ENCODE measurements at regions not wholly inside any gene's neighbourhood (a gene's known extent, or its start where the extent isn't known, plus 50 kb on each side); places are given as distances from the start of the nearest gene placed in this dataset.

DNA sequence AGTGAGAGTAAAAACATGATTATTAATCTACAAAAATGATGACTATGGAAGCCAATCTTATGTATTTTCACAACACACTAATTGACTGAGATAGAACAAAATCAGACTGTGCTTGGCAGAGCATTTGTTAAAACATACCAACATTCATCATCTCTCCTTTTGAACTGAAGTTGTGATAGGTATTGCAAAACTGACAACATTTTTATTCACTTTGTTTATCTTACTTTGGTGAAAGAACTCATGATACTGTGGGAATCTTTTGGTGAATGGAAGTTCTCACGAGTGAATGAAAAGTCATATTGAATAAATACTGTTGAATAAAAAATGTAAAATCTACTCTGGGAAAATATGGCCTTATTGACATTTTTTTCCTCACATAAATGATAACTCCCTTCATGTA is 1430.2 kb upstream of the PIK3C3 start:
- no peaks in the 10 kb centered on the region for H3K9me3 ChIP-seq (ENCODE audit: control insufficient read depth in 1 of 2, low read length in 2 of 2)
- Mint-ChIP-seq H3K27ac (no peak overlapping the region), H3K9me3 (peaks cover 0 to 33% (median 7%) of the 10 kb centered on the region in 8 donors), H3K27me3 (no peaks in the 10 kb centered on the region), H3K4me3 (no peak overlapping the region), H3K36me3 (no peaks in the 10 kb centered on the region), H3K4me1 (no peaks in the 10 kb centered on the region)
- no peaks in the 10 kb centered on the region for H3K36me3 ChIP-seq (ENCODE audit: insufficient read depth, low read length)
- DNase-seq = no peak
- POLR2A ChIA-PET (ENCODE audit: partially characterized antibody) = no interaction called here
- no peak overlapping the region for H3K4me3 ChIP-seq (ENCODE audit: low read length in 2 of 2)
- H3K27me3 ChIP-seq (ENCODE audit: insufficient read depth, low read length) = no peaks in the 10 kb centered on the region
- no peak overlapping the region for H3K27ac ChIP-seq (ENCODE audit: low read depth, low read length)
- intact Hi-C loops (cut with micrococcal nuclease) = no loop called here
- CTCF ChIA-PET (ENCODE audit: partially characterized antibody) = no interaction called here
- H3K4me1 ChIP-seq (ENCODE audit: insufficient read depth, low read length) = no peaks in the 10 kb centered on the region

DNA sequence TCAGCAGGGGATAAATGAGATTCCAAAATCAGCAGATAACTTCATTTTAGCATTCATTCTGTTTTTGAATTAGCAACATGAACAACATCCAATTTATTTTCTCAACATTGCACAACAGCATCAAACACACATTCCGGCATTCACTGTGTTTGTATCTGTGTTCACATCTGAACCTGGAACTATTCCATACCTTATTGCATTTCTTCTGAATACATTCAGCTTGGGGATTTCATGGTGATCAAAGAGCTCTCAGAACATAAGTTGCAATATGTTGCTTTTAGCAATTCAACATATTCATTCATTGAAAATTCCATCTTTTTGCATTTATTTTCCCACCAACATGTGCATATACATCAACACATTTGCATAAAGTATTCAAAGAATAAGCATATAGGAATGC is 1431.7 kb upstream of the PIK3C3 start:
- Mint-ChIP-seq H3K27me3 (no peaks in the 10 kb centered on the region), H3K27ac (no peak overlapping the region), H3K9me3 (peaks cover 0 to 24% (median 8%) of the 10 kb centered on the region in 8 donors), H3K4me1 (no peaks in the 10 kb centered on the region), H3K4me3 (no peak overlapping the region), H3K36me3 (no peaks in the 10 kb centered on the region)
- ChIA-PET CTCF (ENCODE audit: partially characterized antibody) (no interaction called here), POLR2A (ENCODE audit: partially characterized antibody) (no interaction called here)
- no peak overlapping the region for H3K27ac ChIP-seq (ENCODE audit: low read depth, low read length)
- DNase-seq = no peak
- no peaks in the 10 kb centered on the region for H3K27me3 ChIP-seq (ENCODE audit: insufficient read depth, low read length)
- intact Hi-C loops (cut with micrococcal nuclease) = no loop called here
- no peak overlapping the region for H3K4me3 ChIP-seq (ENCODE audit: low read length in 2 of 2)
- H3K9me3 ChIP-seq (ENCODE audit: control insufficient read depth in 1 of 2, low read length in 2 of 2) = no peaks in the 10 kb centered on the region
- no peaks in the 10 kb centered on the region for H3K4me1 ChIP-seq (ENCODE audit: insufficient read depth, low read length)
- H3K36me3 ChIP-seq (ENCODE audit: insufficient read depth, low read length) = no peaks in the 10 kb centered on the region

DNA sequence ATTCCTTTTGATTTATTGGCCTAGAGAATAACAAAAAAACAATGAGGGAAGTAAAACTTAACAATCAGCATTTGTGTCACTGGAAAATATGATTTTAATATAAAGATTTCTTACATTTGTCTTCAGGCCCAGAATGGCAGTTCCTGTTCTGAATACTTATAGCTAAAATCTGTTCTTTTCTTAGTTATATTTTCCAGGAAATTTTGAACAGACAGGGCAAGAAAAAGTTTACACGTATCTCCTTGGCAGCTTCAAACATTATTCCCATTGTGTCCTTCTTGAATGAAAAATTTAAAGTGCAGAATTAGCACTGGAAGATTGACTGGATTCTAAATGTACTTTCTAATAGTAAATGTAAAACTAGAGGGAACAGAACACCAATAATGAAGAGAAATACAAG is 1454.0 kb upstream of the PIK3C3 start:
- H3K4me3 Mint-ChIP-seq = no peak overlapping the region
- H3K27ac Mint-ChIP-seq = no peak overlapping the region
- H3K9me3 Mint-ChIP-seq = peaks cover 2 to 19% (median 12%) of the 10 kb centered on the region in 8 donors
- H3K27ac ChIP-seq (ENCODE audit: low read depth, low read length) = no peak overlapping the region
- no peaks in the 10 kb centered on the region for H3K27me3 ChIP-seq (ENCODE audit: insufficient read depth, low read length)
- ChIA-PET POLR2A (ENCODE audit: partially characterized antibody) (no interaction called here), CTCF (ENCODE audit: partially characterized antibody) (no interaction called here)
- H3K4me1 ChIP-seq (ENCODE audit: insufficient read depth, low read length) = no peaks in the 10 kb centered on the region
- H3K27me3 Mint-ChIP-seq = no peaks in the 10 kb centered on the region
- H3K4me3 ChIP-seq (ENCODE audit: low read length in 2 of 2) = no peak overlapping the region
- H3K36me3 ChIP-seq (ENCODE audit: insufficient read depth, low read length) = no peaks in the 10 kb centered on the region
- H3K4me1 Mint-ChIP-seq = no peaks in the 10 kb centered on the region
- H3K36me3 Mint-ChIP-seq = no peaks in the 10 kb centered on the region
- intact Hi-C loops (cut with micrococcal nuclease) = no loop called here
- no peak for DNase-seq
- H3K9me3 ChIP-seq (ENCODE audit: control insufficient read depth in 1 of 2, low read length in 2 of 2) = no peaks in the 10 kb centered on the region

DNA sequence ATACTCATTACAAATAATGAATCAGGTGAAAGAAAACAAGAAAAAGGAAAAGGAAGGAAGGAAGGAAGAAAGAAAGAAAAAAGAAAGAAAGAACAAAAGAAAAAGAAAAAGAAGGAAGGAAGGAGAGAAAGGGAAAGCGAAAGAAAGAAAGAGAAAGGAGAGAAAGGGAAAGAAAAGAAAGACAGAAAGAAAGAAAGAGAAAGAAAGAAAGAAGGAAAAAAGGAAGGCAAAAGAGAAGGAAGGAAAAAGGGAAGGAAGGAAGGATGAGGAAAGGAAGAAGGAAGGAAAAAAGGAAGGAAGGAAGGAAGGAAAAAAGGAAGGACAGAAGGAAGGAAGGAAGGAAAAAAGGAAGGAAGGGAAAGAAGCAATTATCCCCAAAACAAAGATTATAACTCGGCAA is 1460.4 kb upstream of the PIK3C3 start:
- Histone ChIP-seq H3K27me3 (ENCODE audit: insufficient read depth, low read length) (no peaks in the 10 kb centered on the region), H3K4me3 (ENCODE audit: low read length in 2 of 2) (no peak overlapping the region), H3K4me1 (ENCODE audit: insufficient read depth, low read length) (no peaks in the 10 kb centered on the region), H3K36me3 (ENCODE audit: insufficient read depth, low read length) (no peaks in the 10 kb centered on the region), H3K27ac (ENCODE audit: low read depth, low read length) (no peak overlapping the region), H3K9me3 (ENCODE audit: control insufficient read depth in 1 of 2, low read length in 2 of 2) (peaks cover 0 to 4% of the 10 kb centered on the region in 2 donors)
- Mint-ChIP-seq H3K27me3 (no peaks in the 10 kb centered on the region), H3K36me3 (no peaks in the 10 kb centered on the region), H3K4me1 (no peaks in the 10 kb centered on the region), H3K9me3 (peaks cover 2 to 22% (median 7%) of the 10 kb centered on the region in 8 donors), H3K27ac (no peak overlapping the region), H3K4me3 (peak overlapping the region in 1 of 8 donors; percentile 62)
- ChIA-PET POLR2A (ENCODE audit: partially characterized antibody) (no interaction called here), CTCF (ENCODE audit: partially characterized antibody) (no interaction called here)
- no peak for DNase-seq
- intact Hi-C loops (cut with micrococcal nuclease) = no loop called here

DNA sequence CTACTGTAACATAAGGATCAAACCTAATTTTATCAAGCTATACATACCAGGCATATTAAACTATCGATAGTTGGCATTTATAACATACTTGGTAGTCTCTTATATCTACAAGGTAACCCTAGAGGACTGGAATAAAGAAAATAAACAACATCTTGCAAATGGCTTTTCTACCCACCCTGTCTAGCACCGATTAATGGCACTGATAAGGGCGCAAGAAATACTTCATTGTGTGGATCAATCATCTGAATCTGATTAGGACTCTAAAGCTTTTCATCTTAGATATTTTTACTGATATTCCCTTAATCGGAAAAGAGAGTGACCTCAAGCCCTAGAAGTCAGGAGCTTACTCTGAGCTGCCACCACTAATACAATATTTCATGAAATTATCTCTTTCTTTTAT is 1461.7 kb upstream of the PIK3C3 start:
- H3K36me3 Mint-ChIP-seq = no peaks in the 10 kb centered on the region
- CTCF ChIA-PET (ENCODE audit: partially characterized antibody) = no interaction called here
- H3K4me3 ChIP-seq (ENCODE audit: low read length in 2 of 2) = no peak overlapping the region
- H3K9me3 Mint-ChIP-seq = peaks cover 2 to 25% (median 9%) of the 10 kb centered on the region in 8 donors
- no peak overlapping the region for H3K27ac ChIP-seq (ENCODE audit: low read depth, low read length)
- H3K27ac Mint-ChIP-seq = no peak overlapping the region
- H3K4me1 Mint-ChIP-seq = no peaks in the 10 kb centered on the region
- no peak overlapping the region for H3K4me3 Mint-ChIP-seq
- no peaks in the 10 kb centered on the region for H3K27me3 ChIP-seq (ENCODE audit: insufficient read depth, low read length)
- no peaks in the 10 kb centered on the region for H3K36me3 ChIP-seq (ENCODE audit: insufficient read depth, low read length)
- H3K9me3 ChIP-seq (ENCODE audit: control insufficient read depth in 1 of 2, low read length in 2 of 2) = peaks cover 0 to 4% of the 10 kb centered on the region in 2 donors
- no peaks in the 10 kb centered on the region for H3K27me3 Mint-ChIP-seq
- POLR2A ChIA-PET (ENCODE audit: partially characterized antibody) = no interaction called here
- H3K4me1 ChIP-seq (ENCODE audit: insufficient read depth, low read length) = no peaks in the 10 kb centered on the region
- intact Hi-C loops (cut with micrococcal nuclease) = no loop called here
- no peak for DNase-seq

DNA sequence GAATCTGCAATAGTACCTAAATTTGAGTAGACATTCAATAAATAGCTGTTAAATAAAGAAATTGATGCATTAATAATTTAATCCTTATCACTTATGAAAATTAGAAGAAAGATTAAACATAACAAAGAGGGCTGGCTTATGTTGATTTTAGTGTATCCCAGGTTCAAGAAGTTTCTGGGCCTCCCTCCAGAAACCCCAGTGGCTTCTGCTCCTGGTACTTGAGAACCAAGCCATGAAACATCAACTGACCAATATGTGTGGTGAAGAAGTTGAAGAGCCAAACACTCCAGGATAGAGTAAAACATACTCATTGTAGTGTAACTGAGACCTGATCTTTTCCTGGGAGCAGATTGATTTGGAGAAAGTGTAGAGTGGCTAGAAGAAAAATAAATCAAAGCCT is 1465.7 kb upstream of the PIK3C3 start:
- no peak for DNase-seq
- no peak overlapping the region for H3K4me3 Mint-ChIP-seq
- Histone ChIP-seq H3K27ac (ENCODE audit: low read depth, low read length) (no peak overlapping the region), H3K4me1 (ENCODE audit: insufficient read depth, low read length) (no peaks in the 10 kb centered on the region), H3K36me3 (ENCODE audit: insufficient read depth, low read length) (no peaks in the 10 kb centered on the region), H3K4me3 (ENCODE audit: low read length in 2 of 2) (no peak overlapping the region), H3K27me3 (ENCODE audit: insufficient read depth, low read length) (no peaks in the 10 kb centered on the region), H3K9me3 (ENCODE audit: control insufficient read depth in 1 of 2, low read length in 2 of 2) (peaks cover 0 to 4% of the 10 kb centered on the region in 2 donors)
- no peaks in the 10 kb centered on the region for H3K36me3 Mint-ChIP-seq
- H3K9me3 Mint-ChIP-seq = peaks cover 0 to 18% (median 10%) of the 10 kb centered on the region in 8 donors
- intact Hi-C loops (cut with micrococcal nuclease) = no loop called here
- no peaks in the 10 kb centered on the region for H3K4me1 Mint-ChIP-seq
- CTCF ChIA-PET (ENCODE audit: partially characterized antibody) = no interaction called here
- POLR2A ChIA-PET (ENCODE audit: partially characterized antibody) = no interaction called here
- H3K27ac Mint-ChIP-seq = no peak overlapping the region
- no peaks in the 10 kb centered on the region for H3K27me3 Mint-ChIP-seq

DNA sequence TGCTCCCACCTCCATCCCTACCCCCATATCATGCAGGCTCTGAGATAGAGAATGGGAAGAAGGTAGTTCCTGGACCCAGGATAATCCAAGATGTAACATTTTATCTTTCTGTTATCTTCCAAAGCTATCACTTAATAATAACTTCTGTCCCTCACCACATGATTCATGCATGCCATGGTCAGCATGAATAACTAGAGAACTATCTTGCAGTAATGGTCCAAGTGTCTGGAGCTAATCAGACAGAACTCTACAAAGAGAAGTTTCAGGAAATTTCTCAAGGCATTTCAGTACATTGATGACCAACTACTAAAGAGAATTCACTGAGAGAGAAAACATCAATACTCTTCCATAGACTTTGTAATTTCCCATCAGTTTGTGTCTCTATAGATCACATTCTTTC is 1469.7 kb upstream of the PIK3C3 start:
- CTCF ChIA-PET (ENCODE audit: partially characterized antibody) = no interaction called here
- H3K27me3 ChIP-seq (ENCODE audit: insufficient read depth, low read length) = no peaks in the 10 kb centered on the region
- no peaks in the 10 kb centered on the region for H3K36me3 ChIP-seq (ENCODE audit: insufficient read depth, low read length)
- no peak overlapping the region for H3K4me3 ChIP-seq (ENCODE audit: low read length in 2 of 2)
- H3K27ac ChIP-seq (ENCODE audit: low read depth, low read length) = no peak overlapping the region
- intact Hi-C loops (cut with micrococcal nuclease) = no loop called here
- Mint-ChIP-seq H3K9me3 (peaks cover 2 to 20% (median 10%) of the 10 kb centered on the region in 8 donors), H3K27ac (no peak overlapping the region), H3K27me3 (no peaks in the 10 kb centered on the region), H3K4me1 (no peaks in the 10 kb centered on the region), H3K4me3 (no peak overlapping the region), H3K36me3 (no peaks in the 10 kb centered on the region)
- POLR2A ChIA-PET (ENCODE audit: partially characterized antibody) = no interaction called here
- H3K4me1 ChIP-seq (ENCODE audit: insufficient read depth, low read length) = no peaks in the 10 kb centered on the region
- no peaks in the 10 kb centered on the region for H3K9me3 ChIP-seq (ENCODE audit: control insufficient read depth in 1 of 2, low read length in 2 of 2)
- DNase-seq = no peak

Measured in CD4-positive, alpha-beta memory T cell (primary cell).